HG02763 (cell line): ENCODE measurements at regions not wholly inside any gene's neighbourhood (a gene's known extent, or its start where the extent isn't known, plus 50 kb on each side); places are given as distances from the start of the nearest gene placed in this dataset.
A peak's percentile ranks its signal among the peaks of the same experiment; 100 is the strongest.
"Not testable (repeated sequence)": the region's sequence is repeated elsewhere in the genome, so short reads cannot be mapped to it uniquely, and the experiment has no call there.

Source experiments
- ATAC-seq: cut with Tn5 transposase; IDR thresholded peaks from one replicate; pipeline ENCODE4 v1.9.1; 2021; ENCODE audit warnings: mild to moderate bottlenecking, moderate library complexity; ENCODE audit not compliant: unreplicated experiment

DNA sequence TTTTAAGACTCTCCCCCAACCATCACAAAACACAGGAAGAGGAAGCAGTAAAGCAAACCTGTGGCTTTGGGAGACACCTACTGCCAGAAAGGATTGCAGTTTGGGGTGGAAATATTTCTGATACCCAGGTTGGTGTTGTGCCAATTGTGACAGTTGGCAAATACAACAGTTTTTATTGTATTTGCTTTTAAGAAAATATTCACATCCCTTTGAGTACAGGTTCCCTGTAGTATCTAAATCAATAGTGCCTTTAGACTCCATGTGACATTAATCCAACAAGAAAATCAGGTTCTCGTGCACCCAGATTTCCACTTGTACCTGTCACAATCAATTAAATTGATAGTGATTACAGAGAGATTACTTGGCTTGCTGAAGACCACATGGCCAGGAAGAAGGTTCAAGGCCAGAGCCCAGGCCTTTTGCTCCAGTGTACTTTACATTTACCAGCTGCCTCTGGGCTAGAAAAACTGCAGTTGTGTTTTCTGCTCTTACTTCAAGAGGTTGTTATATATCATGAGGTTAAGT lies 361.2 kb downstream of the ATP23 start:
- ATAC-seq, result no peak

DNA sequence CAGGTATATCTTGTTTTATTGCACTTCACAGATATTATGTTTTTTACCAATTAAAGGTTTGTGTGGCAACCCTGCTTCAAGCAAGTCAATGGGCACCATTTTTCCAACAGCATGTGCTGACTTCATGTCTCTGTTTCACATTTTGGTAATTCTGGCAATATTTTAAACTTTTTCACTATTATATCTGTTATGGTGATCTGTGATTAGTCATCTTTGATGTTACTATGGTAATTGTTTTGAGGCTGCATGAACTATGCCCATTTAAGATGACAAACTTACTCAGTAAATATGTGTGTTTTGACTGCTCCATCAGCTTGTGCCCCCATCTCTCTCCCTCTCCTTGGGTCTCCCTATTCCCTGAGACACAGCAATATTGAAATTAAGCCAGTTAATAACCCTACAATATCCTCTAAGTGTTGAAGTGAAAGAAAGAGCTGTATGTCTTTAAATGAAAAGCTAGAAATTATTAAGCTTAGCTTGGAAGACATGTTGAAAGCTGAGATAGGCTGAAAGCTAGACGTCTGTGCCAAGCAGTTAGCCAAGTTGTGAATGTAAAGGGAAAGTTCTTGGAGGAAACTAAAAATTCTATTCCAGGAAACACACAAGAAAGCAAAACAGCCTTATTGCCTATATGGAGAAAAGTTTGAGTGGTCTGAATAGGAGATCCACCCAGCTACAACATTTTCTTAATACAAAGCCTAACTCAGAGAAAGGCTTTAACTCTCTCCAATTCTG lies 365.1 kb downstream of the ATP23 start:
- no peak for ATAC-seq

DNA sequence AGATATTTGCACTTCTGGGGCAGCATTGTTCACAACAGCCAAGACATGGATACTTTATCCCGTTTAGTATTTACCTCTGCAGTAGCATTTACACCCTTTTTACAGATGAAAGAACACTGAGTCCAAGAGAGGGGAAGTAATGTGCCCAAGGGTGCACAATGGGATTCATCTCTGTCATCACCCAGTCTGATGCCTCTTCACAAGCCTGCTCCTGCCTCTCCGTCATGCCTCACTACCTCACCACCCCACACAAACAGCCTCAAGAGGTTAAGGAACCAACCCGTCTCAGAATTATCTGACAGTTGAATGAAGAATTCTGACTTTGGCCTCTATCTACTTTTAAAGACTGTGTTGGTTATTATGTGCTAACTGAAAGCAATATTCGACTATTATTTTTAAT lies 368.4 kb downstream of the ATP23 start:
- peak; percentile 51 for ATAC-seq

DNA sequence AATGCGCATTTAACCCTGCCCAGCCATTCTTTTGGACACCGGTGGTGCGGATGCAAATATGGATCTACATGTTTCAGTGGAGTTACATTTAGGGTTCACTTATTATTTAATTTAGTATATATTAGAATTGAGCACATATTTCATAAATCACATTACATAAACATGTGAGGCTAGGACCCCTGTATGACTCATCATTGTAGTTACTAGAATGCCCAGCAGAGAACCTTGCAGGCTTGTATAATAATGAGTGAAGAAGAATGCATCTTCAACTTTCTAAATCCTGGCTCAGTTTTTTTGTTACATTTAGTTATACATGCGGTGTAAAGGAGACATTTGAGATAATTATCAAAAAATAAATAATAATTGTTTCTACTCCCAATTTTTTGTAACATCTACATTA lies 369.0 kb downstream of the ATP23 start:
- ATAC-seq, result no peak

DNA sequence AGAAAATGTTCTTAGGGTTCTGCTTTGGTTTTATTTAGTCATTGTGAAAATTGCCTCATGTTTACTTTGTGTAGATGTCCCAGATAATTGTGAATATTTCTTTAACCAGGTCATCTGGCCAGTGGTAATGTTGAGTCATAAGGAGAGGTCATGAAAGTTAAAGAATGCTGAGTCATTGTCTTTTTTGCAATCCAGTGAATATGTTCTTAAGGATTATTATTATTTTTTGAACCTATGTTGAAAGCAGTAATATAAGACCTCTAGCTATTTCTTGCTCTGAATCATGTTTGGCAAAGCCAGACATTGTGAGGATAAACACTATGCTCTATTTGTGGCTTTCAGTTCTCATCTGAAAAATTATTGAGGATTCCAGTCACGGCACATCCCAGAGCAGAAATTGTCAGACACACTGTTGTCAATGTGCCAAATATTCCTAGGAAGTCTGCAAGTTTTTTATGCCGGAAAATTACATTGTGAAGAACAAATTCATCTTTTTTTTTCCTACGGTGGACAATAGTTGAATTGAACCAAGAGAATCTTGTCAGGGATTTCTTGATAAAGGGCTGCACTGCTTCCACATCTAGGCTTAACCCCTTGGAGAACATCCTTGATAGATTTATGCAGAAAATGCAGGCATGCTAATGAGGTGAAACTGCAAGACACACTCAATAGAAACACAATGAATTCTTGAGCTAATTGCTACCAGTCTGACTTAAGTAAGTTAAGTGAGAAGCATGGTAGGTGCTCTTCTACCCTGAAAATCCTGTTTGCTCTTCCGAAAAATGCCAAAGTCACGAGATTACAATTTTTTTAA lies 369.6 kb downstream of the ATP23 start:
- no peak for ATAC-seq

DNA sequence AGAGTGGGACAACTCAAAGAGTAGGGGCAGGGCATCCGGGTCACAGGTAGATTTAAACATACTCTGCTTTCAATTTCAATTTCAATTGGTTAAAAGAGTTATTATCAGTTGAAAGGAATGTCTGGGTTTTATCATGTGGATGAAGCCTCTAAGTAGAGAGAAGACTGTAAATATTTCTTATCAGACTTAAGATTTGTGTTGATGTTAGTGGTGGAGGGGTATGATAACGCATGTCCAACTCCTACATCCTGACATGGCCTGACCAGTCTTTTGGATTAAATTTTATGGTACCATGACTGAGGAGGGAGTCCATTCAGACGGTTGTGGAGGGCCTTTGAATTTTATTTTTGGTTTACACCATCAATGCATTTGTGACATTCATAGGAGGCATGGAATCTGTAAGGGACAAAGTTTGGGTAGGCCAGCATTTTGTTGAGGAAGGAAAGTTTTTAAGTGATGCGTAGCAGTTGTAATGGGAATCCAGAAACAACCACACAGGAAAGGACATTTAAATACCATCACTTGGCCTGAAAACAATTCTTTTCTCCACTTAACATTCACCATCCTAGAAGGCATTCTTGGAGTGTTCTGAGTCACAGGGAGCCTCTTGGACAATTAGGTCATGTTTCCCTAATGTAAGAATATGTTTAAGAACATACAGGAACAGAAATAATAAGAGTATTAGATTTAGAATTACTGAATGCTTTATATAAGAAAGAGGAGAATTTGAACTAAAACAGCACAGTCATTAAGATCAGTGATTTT lies 371.9 kb downstream of the ATP23 start:
- no peak for ATAC-seq

DNA sequence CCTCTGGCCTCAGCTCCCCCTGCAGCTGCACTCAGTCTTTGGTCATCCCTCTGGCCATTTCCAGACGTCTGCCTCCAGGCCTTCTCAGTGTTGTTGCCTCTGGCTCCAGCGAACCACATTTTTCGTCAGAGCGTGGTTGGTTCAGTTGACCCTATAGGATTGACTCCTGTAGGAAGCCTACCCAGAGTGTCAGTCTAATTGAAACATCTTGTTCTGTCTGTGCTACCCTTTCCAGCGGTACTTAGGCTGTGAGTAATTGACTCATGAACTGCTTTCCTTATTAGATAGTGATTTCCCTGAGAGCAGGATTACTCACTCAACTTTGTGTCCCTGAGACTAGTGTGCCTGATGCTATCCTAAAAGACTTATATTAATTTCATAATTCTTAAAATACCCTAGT lies 373.2 kb downstream of the ATP23 start:
- no peak for ATAC-seq

DNA sequence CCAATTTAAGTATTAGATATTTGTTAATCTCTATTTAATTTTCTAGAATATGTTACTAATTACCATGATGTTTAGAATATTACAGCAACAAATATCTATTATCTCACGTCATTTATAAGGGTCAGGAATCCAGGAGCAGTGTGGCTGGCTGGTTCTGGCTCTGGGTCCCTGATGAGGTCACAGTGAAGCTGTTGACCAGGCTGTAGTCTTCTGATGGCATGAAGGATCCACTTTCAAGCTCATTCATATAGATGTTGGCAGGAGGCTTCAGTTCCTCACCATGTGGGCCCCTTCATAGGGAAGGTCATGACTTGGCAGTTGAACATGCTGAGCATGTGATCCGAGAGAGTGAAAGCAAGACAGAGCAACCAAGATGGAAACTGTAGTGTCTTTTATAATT lies 375.6 kb downstream of the ATP23 start:
- no peak for ATAC-seq

DNA sequence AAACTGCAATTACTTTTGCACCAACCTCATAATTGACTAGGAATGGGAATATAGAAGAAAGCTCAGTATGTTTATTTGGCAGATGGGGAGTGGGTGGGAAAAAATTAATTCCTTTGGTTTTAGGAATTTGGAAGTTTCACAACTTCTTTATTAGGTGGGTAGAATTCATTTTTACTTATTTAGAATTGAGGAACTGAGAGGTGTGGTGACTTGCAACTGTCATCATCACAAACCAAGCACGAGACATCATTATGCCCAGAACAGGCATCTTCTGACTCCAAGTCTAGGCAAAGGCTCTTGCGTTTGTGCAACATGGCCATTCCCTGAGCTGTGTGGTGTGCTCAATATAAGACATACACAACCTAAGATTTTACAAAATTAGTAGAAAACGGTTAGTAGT lies 380.0 kb downstream of the ATP23 start:
- ATAC-seq, result no peak

DNA sequence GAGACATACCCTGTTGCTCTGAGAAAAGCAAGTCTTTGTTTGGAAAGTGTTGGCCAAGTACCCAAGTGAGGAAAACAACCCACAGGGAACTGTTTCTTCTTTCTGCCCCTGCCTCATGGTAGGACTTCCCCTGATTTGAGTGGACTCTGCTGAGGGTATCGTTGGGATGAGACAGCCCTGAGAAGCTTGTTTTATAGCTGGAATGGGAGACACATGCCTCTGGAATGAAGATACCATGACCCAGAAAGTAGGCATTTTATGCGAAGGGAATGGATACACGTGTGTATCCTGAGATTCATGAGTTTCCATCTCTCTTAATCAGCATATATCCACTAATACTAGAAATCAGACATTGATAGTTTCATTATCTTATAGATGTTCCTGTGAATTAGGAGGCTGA lies 382.3 kb downstream of the ATP23 start:
- no peak for ATAC-seq

DNA sequence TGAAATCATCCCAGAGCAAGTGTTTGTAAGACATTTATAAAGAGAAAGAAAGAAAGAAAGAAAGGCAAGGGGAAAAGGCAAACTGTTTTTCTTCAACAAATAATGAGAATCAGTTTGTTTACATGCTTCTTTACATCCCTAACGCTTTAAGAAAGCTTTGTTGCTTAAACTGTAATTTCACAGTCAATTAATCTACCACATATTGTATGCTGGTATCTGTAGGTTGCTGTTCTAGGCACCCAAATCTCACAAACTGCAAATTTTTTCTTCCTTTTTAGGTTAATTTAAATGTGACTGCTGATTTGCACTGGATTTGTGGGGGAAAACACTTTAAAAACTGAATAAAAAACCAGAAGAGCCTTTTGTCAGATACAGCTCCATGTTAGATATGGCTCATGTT lies 384.2 kb downstream of the ATP23 start:
- ATAC-seq, result no peak

DNA sequence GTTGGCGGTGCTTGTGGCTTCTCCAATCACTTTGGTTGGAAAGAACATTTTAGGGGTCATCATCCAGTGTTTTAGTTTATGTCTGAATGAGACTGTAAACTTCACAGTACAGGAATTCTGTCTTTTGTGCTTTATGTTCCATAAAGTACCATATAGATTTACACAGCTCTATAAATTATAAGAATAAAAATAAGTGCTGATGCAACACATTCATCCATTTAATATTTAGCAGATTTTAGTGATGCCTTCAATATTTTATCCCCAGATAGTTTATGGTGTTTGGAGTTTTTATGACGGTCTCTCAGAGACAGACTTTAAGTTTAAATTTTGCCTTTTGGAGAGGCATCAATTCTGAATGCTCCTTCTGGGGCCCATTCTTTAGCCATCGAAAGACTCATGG lies 385.2 kb downstream of the ATP23 start:
- no peak for ATAC-seq

DNA sequence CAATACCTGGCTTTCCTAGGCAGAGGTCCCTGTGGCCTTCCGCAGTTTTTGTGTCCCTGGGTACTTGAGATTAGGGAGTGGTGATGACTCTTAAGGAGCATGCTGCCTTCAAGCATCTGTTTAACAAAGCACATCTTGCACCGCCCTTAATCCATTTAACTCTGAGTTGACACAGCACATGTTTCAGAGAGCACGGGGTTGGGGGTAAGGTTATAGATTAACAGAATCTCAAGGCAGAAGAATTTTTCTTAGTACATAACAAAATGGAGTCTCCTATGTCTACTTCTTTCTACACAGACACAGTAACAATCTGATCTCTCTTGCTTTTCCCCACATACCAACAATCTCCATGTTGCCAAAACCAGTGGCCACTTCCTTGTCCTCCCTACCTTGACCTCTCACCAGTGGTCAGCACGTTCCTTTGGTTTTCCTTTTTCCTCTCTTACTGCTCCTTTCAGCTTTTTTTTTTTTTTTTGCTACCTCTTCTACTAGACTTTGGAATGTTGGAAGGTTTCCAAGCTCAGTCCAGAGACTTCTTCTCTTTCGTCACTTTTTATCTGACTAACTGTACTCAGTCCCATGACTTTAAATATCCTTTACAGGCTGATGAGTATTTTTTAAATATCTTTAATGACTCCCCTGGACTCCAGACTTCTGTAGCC lies 395.3 kb downstream of the ATP23 start:
- ATAC-seq, result not testable (repeated sequence)

DNA sequence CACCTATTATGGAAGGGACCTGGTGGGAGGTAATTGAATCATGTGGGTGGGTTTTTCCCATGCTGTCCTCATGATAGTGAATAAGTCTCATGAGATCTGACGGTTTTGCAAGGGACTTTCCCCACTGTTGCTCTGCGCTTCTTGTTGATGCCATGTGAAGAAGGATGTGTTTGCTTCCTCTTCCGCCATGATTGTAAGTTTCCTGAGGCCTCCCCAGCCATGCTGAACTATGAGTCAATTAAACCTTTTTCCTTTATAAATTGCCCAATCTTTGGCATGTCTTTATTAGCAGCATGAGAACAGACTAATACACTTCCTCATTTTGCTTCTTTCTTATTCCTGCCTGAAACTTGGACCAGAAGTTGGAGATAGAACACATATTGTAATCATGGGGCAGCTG lies 396.2 kb downstream of the ATP23 start:
- not testable (repeated sequence) for ATAC-seq

DNA sequence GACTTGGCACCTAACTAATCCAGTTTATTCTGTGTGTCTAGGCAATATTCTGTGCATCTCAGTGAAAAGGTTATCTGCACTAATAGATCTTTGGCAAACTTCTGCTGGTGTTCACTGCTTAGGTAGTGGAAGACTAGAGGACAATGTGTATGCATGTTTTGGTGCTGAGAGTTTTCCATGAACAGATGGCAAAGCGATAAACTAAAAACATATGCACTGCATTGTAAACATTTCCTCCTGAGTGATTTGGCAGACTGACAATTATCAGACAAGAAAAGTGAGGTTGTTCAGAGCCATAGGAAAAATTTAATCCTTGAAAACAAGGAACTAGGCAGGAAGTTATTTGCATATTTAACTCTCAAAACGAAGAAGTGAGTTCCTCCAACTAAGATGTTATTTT lies 400.4 kb downstream of the ATP23 start:
- no peak for ATAC-seq

DNA sequence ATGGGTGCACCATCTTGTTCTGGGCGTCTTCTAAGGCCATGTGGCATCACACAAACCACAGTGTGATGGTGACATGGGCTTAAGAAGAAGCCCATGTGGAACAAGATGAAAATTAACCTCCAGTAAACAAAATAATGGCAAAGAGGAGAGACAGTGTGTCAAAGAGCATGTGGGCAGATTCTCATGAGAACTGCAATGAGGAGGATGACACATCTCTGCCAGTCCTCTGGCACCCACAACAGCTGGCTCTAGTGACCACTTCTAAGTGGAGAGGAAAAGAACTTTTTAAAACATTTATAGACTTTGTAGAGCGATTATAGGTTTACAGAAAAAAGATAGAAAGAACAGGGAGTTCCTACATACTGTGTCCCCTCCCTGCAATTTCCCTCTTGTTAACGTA lies 401.4 kb downstream of the ATP23 start:
- no peak for ATAC-seq

DNA sequence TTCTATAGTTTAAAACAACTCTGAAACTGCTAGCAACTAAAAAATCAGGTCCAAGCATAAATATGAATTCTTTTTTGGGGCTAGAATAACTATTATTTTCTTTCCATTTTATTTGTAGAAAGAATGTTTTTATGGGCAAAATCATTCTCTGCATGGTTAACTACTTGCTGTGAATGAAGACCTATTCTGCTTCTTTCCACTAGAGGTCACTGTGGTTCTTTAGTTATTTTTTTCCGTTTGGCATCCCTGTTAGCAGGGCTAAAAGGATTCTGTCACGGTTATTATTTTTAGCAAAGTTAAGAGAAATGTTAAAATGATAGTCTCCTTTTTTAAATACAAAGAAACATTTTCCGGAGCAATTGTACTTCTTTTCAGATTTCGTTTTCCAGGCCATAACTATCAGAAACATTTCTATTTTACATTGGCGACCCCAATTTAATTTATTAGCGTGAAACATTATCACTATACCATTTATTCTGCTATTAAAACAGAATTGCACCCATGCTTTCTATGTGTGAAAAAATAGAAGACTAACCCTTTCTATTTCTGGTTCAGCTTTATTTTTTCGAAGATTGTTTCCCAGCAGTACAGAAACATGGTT lies 404.8 kb downstream of the ATP23 start:
- no peak for ATAC-seq

DNA sequence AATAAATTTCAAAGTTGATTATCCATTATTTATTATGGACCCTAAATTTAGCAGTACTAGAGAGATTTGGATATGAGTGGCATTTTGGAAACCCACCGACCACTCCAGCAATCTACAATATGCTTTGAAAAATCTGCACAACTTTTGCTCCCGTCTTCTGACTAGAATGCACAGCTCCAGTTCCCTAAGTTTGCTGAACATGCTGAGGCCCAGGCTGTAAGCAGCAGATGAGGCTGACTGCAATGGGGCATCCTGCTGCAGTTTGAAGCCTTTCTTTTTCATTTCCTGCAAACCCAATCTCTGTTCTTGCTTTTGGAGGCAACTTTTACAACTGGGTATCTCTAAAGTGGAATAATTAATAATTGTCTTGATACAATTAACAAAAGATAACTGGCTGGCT lies 405.8 kb downstream of the ATP23 start:
- ATAC-seq, result no peak

DNA sequence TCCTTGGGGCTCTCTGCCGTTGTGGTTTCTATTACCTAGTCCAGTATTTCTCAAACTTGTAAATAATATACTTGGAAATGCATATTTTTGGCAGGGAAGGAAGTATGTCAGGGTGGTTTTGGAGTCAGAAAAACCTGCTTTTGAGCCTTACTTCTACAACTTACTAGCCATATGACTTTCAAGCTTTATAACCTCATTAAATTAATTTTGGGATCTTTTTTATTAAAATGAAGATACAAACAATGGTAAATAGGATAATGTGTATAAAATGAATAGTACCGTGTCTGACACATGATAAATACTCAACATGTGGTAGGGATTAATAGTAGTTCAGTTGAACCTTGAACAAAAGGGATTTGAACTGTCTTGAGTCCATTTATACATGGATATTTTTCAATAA lies 406.3 kb downstream of the ATP23 start:
- no peak for ATAC-seq

DNA sequence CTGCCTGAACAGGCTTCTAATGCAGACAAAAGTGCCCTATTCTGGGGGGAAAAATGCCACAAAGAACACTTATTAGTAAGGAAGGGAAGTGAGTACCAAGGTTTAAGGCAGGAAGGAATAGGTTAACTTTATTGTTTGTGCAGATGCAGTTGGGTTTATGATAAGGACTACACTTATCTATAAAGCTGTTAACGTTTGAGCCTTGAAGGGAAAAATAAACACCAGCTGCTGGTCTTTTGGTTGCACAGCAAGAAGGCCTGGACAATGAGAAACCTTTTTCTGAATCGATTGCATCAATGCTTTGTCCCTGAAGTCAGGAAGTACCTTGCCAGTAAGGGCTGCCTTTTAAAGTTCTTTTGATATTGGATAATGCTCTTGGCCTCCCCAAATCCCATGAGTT lies 407.8 kb downstream of the ATP23 start:
- ATAC-seq, result no peak

DNA sequence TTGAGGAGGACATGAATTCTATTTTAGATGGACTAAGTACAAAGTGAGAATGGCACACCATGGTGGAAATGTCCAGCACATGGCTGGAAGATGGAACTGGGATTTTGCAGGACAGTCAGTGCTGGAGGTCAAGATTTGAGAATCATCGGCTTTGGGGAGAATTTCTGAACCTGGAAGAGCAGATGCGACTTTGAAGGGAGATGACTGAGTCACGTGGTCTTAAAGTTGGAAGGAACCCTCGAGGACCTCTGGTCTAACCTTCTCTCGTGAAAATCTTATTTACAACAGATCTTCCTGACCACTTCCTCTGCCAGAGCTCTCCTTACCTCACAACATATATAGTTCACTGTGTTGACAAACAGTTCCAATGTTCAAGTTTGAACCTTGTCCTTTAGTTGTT lies 415.4 kb downstream of the ATP23 start:
- ATAC-seq, result no peak
